Germinal center (tissue), 1 donor: ENCODE measurements at regions not wholly inside any gene's neighbourhood (a gene's known extent, or its start where the extent isn't known, plus 50 kb on each side); places are given as distances from the start of the nearest gene placed in this dataset.
"Not testable (repeated sequence)": the region's sequence is repeated elsewhere in the genome, so short reads cannot be mapped to it uniquely, and the experiment has no call there.

Experiments
- DNase-seq: peaks from one replicate; pipeline ENCODE4 v3.0.0; 2012; ENCODE audit warnings: mixed read lengths, low spot score

GRCh38 chr1:99501871-99502270 lies 144.0 kb upstream of the PALMD start:
- no peak for DNase-seq

DNA sequence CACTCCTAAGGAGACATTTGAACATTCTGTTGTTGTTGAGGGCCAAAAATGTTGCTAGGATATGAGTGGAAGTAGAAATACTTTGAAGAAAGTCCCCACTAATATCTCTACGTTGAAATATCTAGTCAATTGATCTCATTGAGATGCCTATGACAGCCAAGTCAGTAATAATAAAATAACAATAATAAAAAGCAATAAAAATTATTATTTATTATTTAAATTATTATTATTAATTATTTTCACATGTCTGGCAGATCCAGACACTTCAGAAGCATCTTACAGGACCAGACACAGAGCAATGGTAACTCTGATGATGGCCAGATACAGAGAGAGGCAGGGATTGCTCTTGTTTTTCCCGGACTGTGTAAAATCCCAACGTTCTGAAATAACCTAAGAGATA lies 143.5 kb upstream of the PALMD start:
- DNase-seq = no peak

- no peak for DNase-seq
Measured at GRCh38 chr1:99503276-99503747, 142.6 kb upstream of the PALMD start.

GRCh38 chr1:99504287-99504686 lies 141.6 kb upstream of the PALMD start:
- no peak for DNase-seq

- DNase-seq = no peak
Measured at GRCh38 chr1:99506631-99507030, 139.3 kb upstream of the PALMD start.

- DNase-seq = not testable (repeated sequence)
Measured at GRCh38 chr1:99507446-99507845, 138.5 kb upstream of the PALMD start.

DNA sequence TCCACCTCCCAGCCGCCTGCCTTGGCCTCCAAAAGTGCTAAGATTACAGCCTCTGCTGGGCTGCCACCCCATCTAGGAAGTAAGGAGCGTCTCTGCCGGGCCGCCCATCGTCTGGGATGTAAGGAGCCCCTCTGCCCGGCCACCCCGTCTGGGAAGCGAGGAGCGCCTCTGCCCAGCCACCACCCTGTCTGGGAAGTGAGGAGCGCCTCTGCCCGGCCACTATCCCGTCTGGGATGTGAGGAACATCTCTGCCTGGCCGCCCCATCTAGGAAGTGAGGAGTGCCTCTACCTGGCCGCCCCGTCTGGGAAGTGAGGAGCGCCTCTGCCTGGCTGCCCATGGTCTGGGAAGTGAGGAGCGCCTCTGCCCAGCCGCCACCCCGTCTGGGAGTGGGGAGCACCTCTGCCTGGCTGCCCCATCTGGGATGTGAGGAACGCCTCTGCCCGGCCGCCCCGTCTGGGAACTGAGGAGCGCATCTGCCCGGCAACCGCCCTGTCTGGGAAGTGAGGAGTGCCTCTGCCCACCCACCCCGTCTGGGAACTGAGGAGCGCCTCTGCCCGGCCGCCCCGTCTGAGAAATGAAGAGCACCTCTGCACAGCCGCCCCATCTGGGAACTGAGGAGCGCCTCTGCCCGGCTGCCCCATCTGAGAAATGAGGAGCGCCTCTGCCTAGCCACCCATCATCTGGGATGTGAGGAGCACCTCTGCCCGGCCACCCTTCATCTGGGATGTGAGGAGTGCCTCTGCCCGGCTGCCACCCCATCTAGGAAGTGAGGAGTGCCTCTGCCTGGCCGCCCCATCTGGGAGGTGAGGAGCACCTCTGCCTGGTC lies 137.8 kb upstream of the PALMD start:
- DNase-seq = no peak

DNA sequence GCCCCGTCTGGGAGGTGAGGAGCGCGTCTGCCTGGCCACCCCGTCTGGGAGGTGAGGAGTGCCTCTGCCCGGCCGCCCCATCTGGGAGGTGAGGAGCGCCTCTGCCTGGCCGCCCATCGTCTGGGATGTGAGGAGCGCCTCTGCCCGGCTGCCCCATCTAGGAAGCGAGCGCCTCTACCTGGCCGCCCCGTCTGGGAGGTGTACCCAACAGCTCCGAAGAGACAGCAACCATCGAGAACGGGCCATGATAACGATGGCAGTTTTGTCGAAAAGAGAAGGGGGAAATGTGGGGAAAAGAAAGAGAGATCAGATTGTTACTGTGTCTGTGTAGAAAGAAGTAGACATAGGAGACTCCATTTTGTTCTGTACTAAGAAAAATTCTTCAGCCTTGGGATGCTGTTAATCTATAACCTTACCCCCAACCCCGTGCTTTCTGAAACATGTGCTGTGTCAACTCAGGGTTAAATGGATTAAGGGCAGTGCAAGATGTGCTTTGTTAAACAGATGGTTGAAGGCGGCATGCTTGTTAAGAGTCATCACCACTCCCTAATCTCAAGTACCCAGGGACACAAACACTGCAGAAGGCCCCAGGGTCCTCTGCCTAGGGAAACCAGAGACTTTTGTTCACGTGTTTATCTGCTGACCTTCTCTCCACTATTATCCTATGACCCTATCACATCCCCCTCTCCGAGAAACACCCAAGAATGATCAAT lies 137.0 kb upstream of the PALMD start:
- not testable (repeated sequence) for DNase-seq

- DNase-seq = not testable (repeated sequence)
Measured at GRCh38 chr1:99514823-99515552, 130.9 kb upstream of the PALMD start.

DNA sequence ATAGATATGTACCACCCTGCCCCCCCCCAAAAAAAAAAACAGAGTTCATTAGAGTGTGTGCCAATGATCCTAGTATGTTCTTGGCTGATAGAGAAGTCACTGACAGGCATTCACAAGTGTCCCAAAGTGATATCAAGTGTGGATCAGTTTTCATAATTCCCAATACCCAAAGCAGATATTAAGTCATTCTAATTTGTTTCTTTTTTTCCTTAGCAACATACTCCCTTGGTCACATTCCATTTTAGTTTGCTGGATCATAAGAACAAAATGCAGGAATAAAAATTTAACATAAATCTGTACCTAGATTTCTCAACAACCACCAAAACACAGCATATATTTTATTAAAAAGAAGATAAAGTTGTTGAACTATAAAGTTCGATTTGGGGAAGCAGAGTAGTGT lies 129.8 kb upstream of the PALMD start:
- no peak for DNase-seq

- DNase-seq = no peak
Measured at GRCh38 chr1:99520121-99520520, 125.8 kb upstream of the PALMD start.

DNA sequence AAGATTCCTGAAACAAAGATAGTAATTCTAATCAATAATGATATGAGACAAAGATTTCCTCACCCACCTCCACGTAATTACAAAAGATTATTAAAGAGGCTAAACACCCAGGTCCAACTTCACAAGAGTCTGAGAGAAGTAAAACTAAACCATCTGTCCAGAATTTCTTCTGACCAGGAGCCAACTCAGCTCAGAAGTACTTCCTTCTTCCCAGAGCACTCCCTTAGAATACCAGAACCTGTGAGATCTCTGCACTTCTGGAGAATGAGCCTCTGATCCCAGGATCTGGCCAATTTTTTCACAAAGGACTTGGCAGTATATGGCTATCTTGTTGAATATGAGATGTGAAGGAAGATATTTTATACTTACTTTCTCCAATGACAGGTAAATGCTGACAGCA lies 120.6 kb upstream of the PALMD start:
- DNase-seq = no peak

DNA sequence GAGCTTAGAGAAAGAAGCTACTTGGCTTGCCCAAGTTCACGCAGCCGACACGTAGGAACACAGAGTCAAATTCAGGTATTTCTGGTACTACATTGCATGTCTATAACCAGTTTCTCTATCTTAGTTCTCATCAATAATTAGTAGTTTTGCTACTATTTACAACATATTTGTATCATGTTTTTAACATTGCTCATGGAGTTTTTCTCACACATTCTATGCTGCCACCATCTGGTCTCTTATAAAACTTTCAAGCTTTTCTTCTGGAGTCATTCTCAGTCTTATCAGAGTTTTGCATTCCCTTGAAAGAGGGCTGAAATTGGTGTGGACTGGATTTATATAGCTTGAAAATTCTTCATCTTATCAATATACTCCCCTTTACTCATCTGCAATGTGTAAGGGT lies 118.8 kb upstream of the PALMD start:
- DNase-seq = no peak

DNA sequence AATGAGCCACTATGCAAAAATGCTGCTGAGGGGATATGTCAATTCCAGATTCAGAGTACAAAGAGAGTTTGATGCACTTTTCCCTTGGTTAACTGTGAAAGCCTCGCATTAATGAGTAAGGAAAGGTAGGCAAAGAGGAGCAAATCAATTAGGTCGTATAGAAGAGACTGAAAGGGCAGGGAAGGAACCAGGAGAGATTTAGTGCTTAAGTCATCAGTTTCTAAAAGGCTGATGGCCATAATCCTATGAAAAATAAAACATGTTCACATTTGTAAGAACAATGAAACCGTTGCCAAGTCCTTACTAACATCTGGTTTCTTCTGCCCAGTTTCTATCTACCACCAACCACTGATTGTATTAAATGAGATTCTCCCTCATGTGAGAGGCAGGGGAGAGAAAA lies 118.4 kb upstream of the PALMD start:
- DNase-seq = no peak

- DNase-seq = no peak
Measured at GRCh38 chr1:99529002-99529401, 116.9 kb upstream of the PALMD start.

DNA sequence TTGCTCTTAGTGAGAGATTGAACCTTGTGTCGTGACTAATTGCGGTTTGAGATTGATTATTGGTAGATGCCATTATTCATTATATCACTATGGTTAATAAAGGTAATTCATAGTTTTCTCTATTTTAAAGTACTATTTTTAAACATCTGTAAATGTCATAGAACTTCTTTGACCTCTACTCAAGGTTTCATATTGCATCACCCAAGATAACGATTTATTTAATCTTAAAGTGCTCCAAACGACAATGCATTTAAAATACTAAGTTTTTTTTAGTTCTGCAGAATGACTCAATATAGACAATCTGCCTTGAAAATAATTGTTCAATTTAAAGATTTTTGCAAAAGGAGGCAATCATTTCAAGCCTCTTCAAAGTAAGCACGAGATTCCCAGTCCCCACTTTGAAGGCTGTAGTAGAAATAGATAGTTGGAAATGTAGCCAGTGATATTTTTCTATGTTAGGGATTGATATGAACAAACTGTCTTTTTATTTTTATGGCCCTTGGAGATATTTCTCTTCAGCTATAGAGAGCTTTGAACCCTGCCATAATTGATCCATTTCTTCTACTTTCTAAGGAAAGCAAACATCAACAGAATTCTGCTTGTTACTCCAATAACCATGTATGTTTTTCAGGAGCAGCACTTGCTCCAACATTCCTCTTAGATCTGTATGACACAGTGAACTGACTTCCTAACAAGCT lies 114.2 kb upstream of the PALMD start:
- no peak for DNase-seq

DNA sequence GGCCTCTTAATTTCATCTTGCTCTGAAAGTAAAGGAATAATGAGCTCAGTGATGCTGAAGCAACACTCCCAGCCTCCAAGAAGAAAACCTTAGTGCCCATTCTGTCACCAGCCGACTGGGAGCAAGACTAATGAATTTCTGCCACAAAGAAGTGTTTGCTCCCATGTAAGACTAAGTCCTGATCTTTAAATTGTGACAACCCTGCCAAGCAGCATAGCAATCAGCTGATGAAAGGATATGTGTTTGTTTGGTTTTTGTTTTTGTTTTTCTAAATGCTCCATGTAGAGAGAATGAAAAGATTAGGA lies 113.7 kb upstream of the PALMD start:
- no peak for DNase-seq

DNA sequence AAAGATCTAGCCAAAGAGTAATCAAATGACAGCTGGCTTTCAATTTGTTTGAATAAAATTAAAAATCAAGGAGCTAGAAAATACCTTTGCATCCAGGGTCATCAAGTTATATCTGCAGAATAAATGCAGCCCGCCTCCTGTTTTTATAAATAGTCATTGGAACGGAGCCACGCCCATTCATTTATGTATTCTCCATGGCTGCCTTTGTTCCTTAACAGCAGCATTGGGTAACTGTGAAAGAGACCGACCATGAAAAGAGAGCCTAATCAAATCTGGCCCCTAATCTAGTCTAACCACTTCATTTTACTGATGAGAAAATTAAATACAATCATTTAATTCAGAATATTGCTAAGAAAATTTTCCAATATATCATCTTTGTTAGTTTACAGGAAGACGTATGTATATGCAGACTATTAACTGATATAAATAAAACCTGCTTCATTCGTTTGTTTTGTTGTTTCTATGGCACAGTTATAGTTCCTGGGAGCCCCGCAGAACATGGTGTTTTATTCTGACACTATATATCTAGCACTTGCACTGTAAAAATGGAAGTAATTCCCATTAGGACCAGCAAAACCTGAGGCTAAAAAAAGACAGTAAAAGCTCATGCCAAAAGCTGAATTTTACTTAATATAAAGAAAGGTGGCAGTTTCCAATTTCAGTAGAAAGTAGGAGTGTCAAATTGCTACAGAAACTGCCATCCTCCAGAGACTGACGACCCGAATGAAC lies 111.8 kb upstream of the PALMD start:
- DNase-seq = no peak

- no peak for DNase-seq
Measured at GRCh38 chr1:99534638-99534930, 111.3 kb upstream of the PALMD start.

- no peak for DNase-seq
Measured at GRCh38 chr1:99535470-99536164, 110.3 kb upstream of the PALMD start.

DNA sequence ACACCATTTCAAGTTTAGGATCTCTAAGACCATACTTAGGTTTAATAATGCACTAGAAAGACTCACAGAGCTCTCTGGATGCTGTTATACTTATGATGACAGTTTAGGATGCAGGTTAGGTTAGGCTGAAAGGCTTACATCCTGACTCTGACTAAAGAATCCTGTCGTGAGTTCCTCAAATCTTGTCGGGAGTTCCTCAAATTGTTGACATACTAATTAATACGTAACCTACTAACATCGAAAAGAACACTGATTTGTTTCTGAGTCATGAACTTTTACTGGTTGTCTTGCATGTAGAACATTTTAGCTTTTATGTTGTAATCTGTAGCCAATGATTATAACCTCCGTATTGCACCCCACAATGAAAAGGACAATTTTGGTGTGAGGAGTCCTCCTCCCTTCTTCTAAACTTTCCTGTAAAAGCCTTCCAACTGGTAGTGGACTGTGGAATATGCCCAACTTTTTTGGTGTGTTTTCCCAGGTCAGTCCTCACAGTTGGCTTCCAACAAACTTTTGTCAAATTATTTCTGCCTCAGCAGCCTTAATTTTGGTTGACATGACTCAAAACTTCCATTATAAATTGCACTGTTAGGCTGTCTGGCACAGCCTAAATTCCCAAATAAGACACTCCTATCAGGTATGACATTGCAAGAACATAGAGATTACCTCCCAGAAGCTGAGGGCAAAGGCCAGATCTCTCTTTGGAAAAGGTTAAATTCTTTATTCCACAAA lies 107.9 kb upstream of the PALMD start:
- no peak for DNase-seq
